ENCODE measurements at regions not wholly inside any gene's neighbourhood (a gene's known extent, or its start where the extent isn't known, plus 50 kb on each side); places are given as distances from the start of the nearest gene placed in this dataset.

- TF ChIP-seq ZNF112 (tag by site-specific recombination; IDR thresholded peaks at IDR 0.05) (no peak), YY1 (tag by site-specific recombination; IDR thresholded peaks at IDR 0.05) (no peak), CTCF (tag by site-specific recombination; IDR thresholded peaks at IDR 0.05) (no peak), SCRT2 (tag by site-specific recombination; IDR thresholded peaks at IDR 0.05) (no peak), ZNF707 (tag by site-specific recombination; IDR thresholded peaks at IDR 0.05) (no peak), ZNF362 (tag by site-specific recombination; IDR thresholded peaks at IDR 0.05) (no peak), SETDB1 (IDR thresholded peaks at IDR 0.05; ENCODE audit: insufficient read length, low read length) (no peak), ZNF518A (tag by site-specific recombination; conservative IDR thresholded peaks at IDR 0.05; ENCODE audit: low read depth) (no peak), GLI4 (tag by site-specific recombination; IDR thresholded peaks at IDR 0.05) (no peak), ZFP3 (tag by site-specific recombination; IDR thresholded peaks at IDR 0.05; ENCODE audit: low read depth) (no peak), KLF16 (tag by site-specific recombination; IDR thresholded peaks at IDR 0.05) (no peak)
- TF ChIP-seq, protein P1, sequence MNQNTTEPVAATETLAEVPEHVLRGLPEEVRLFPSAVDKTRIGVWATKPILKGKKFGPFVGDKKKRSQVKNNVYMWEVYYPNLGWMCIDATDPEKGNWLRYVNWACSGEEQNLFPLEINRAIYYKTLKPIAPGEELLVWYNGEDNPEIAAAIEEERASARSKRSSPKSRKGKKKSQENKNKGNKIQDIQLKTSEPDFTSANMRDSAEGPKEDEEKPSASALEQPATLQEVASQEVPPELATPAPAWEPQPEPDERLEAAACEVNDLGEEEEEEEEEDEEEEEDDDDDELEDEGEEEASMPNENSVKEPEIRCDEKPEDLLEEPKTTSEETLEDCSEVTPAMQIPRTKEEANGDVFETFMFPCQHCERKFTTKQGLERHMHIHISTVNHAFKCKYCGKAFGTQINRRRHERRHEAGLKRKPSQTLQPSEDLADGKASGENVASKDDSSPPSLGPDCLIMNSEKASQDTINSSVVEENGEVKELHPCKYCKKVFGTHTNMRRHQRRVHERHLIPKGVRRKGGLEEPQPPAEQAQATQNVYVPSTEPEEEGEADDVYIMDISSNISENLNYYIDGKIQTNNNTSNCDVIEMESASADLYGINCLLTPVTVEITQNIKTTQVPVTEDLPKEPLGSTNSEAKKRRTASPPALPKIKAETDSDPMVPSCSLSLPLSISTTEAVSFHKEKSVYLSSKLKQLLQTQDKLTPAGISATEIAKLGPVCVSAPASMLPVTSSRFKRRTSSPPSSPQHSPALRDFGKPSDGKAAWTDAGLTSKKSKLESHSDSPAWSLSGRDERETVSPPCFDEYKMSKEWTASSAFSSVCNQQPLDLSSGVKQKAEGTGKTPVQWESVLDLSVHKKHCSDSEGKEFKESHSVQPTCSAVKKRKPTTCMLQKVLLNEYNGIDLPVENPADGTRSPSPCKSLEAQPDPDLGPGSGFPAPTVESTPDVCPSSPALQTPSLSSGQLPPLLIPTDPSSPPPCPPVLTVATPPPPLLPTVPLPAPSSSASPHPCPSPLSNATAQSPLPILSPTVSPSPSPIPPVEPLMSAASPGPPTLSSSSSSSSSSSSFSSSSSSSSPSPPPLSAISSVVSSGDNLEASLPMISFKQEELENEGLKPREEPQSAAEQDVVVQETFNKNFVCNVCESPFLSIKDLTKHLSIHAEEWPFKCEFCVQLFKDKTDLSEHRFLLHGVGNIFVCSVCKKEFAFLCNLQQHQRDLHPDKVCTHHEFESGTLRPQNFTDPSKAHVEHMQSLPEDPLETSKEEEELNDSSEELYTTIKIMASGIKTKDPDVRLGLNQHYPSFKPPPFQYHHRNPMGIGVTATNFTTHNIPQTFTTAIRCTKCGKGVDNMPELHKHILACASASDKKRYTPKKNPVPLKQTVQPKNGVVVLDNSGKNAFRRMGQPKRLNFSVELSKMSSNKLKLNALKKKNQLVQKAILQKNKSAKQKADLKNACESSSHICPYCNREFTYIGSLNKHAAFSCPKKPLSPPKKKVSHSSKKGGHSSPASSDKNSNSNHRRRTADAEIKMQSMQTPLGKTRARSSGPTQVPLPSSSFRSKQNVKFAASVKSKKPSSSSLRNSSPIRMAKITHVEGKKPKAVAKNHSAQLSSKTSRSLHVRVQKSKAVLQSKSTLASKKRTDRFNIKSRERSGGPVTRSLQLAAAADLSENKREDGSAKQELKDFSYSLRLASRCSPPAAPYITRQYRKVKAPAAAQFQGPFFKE (tag by site-specific recombination; IDR thresholded peaks at IDR 0.05; ENCODE audit: borderline replicate concordance): no peak
Measured at GRCh38 chr6:22883061-22883717, 313.8 kb downstream of the HDGFL1 start.
